Left lung (tissue), 4 donors: ENCODE measurements at regions not wholly inside any gene's neighbourhood (a gene's known extent, or its start where the extent isn't known, plus 50 kb on each side); places are given as distances from the start of the nearest gene placed in this dataset.

Source experiments
- ATAC-seq: fragments of 200-7000 bp; cut with Tn5 transposase; one replicate; pipeline ENCODE4 v1.9.1; 2020; ENCODE audit warnings: moderate library complexity
- DNase-seq, 4 donors: peaks; one replicate each; pipeline ENCODE4 v3.0.0-alpha.2; 2013 to 2020
- H3K27ac ChIP-seq, 2 donors: fragments of 200-600 bp; sonication (generic) in 1 of 2; one replicate each; pipeline versions ENCODE4 v1.5.0 to v1.8.0; 2020 to 2021
- H3K27me3 ChIP-seq, 2 donors: fragments of 200-600 bp; sonication (generic) in 1 of 2; one replicate each; pipeline versions ENCODE4 v1.5.0 to v1.8.0; 2020 to 2021
- H3K36me3 ChIP-seq, 2 donors: fragments of 200-600 bp; sonication (generic) in 1 of 2; one replicate each; pipeline versions ENCODE4 v1.5.0 to v1.8.0; 2020 to 2021
- H3K4me1 ChIP-seq, 2 donors: fragments of 200-600 bp; one replicate each; pipeline ENCODE4 v1.8.0; 2021
- H3K4me3 ChIP-seq, 2 donors: fragments of 200-600 bp; sonication (generic) in 1 of 2; one replicate each; pipeline versions ENCODE4 v1.5.0 to v1.8.0; 2020 to 2021; ENCODE audit warnings: mild to moderate bottlenecking in 1 of 2
- H3K9me3 ChIP-seq, 2 donors: fragments of 200-600 bp; sonication (generic) in 1 of 2; one replicate each; pipeline versions ENCODE4 v1.5.0 to v1.8.0; 2020 to 2021
- intact Hi-C, 2 donors: fragments of 100-400 bp; cut with DNase I; formaldehyde crosslinking; loops; one replicate each; pipeline versions ENCODE4 v1.11.2 to v1.14.2; 2022
- TF ChIP-seq, protein P1 (sequence below), 2 donors: fragments of 200-600 bp; sonication (generic) in 1 of 2; IDR thresholded peaks; one replicate each; pipeline versions ENCODE4 v1.5.0 to v1.8.0; 2021; ENCODE audit warnings: antibody characterized with exemption in 2 of 2
- donor health status: DM: no; HTN: yes; CAD: no.
- donor health status: DM: no; HTN: no; CAD: no.

DNA sequence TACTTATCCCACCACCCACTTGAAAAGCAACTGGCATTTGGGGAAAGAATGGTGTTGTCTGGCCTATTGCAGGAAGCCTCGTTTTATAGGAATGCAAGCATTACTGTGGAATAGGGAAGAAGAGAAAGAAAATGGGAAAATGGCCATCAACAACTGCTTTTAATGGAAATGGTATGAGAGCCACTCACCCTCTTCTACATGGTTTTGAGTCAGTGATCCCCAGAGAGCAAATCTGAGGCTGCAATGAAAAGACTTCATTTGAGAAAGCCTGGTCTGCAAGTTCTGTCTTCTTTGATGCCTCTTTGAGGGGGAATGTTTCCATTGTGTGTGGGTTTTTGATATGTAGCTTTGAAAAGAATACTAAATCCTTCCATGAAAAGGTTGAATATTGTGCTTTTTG, 172.3 kb upstream of the HDDC2 start:
- no peaks in the 10 kb centered on the region for H3K9me3 ChIP-seq
- intact Hi-C loops, result no loop called here
- TF ChIP-seq, protein P1, sequence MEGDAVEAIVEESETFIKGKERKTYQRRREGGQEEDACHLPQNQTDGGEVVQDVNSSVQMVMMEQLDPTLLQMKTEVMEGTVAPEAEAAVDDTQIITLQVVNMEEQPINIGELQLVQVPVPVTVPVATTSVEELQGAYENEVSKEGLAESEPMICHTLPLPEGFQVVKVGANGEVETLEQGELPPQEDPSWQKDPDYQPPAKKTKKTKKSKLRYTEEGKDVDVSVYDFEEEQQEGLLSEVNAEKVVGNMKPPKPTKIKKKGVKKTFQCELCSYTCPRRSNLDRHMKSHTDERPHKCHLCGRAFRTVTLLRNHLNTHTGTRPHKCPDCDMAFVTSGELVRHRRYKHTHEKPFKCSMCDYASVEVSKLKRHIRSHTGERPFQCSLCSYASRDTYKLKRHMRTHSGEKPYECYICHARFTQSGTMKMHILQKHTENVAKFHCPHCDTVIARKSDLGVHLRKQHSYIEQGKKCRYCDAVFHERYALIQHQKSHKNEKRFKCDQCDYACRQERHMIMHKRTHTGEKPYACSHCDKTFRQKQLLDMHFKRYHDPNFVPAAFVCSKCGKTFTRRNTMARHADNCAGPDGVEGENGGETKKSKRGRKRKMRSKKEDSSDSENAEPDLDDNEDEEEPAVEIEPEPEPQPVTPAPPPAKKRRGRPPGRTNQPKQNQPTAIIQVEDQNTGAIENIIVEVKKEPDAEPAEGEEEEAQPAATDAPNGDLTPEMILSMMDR (IDR thresholded peaks at IDR 0.05), result no peak

DNA sequence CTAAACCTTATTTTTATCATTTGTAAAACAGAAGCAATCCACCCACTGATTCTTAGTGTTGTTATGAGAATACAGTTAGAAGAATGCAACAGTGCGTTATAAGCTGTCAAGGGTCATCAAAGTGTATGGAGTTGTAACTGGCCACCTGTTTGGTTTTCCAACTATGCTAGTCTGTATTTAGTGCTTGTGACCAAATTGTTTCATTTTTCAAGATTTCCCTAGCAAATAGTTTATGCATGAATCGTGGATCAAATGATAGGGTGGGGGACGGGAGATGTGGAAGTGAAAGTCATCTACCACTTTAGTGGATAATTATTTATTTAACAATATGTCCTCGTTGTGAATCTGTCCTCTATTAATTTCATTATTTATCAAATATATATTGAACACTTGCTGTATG, 175.4 kb upstream of the HDDC2 start:
- Histone ChIP-seq H3K36me3 (no peaks in the 10 kb centered on the region), H3K9me3 (no peaks in the 10 kb centered on the region), H3K27ac (no peak overlapping the region), H3K4me3 (no peak overlapping the region), H3K4me1 (no peaks in the 10 kb centered on the region), H3K27me3 (no peaks in the 10 kb centered on the region)
- ATAC-seq, result no peak
- no peak for DNase-seq
- intact Hi-C loops, result no loop called here
- TF ChIP-seq, protein P1 (IDR thresholded peaks at IDR 0.05), result no peak

More for the DNA sequence above, 172.3 kb upstream of the HDDC2 start:
- Histone ChIP-seq H3K27me3 (no peaks in the 10 kb centered on the region), H3K4me1 (no peaks in the 10 kb centered on the region), H3K4me3 (no peak overlapping the region), H3K36me3 (no peaks in the 10 kb centered on the region), H3K27ac (no peak overlapping the region)
- no peak for ATAC-seq
- DNase-seq, result no peak

DNA sequence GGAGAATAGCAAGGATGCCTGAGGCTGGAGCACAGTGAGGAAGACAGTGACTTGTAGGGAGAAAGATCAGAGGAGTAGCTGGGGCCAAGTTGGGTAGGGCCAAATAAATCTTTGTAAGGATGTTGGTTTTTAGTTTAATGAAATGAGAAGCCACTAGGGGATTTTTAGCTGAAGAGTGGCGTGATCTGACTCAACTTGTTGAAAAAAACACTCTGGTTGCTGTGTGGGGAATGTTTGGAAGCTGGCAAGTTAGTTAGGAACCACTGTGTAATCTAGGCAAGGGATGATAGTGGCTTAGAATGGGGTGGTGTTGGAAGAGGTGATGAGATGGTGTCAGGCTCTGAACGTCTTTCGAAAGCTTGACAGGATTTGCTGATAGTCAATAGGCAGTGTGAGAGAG, 176.1 kb upstream of the HDDC2 start:
- intact Hi-C loops, result no loop called here
- Histone ChIP-seq H3K9me3 (no peaks in the 10 kb centered on the region), H3K36me3 (no peaks in the 10 kb centered on the region), H3K4me3 (no peak overlapping the region), H3K27ac (no peak overlapping the region), H3K27me3 (no peaks in the 10 kb centered on the region), H3K4me1 (no peaks in the 10 kb centered on the region)
- ATAC-seq, result no peak
- no peak for DNase-seq
- TF ChIP-seq, protein P1 (IDR thresholded peaks at IDR 0.05), result no peak

DNA sequence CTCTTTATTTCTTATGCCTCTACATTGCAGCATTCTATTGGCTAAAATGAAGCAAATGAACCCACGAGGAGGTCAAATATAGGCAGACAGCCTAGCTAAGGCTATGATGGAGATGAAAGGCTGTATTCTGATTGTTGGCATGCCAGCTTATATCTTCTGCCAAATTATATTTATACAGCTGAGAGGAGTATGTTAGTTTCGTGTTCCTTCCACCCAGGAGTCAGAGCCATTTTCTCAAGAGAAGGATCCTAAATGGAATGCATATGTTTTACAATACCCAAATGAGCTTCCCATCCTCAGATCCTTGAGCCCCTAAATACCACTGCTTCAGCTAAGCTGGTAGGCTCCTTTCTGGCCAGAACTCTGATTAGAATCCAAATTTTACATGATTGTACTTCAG, 178.4 kb upstream of the HDDC2 start:
- no peaks in the 10 kb centered on the region for H3K4me1 ChIP-seq
- intact Hi-C loops, result no loop called here
- no peaks in the 10 kb centered on the region for H3K36me3 ChIP-seq
- DNase-seq, result no peak
- H3K27me3 ChIP-seq, result no peaks in the 10 kb centered on the region
- TF ChIP-seq, protein P1 (IDR thresholded peaks at IDR 0.05), result no peak
- H3K27ac ChIP-seq, result no peak overlapping the region
- H3K4me3 ChIP-seq, result no peak overlapping the region
- ATAC-seq, result no peak
- no peaks in the 10 kb centered on the region for H3K9me3 ChIP-seq

DNA sequence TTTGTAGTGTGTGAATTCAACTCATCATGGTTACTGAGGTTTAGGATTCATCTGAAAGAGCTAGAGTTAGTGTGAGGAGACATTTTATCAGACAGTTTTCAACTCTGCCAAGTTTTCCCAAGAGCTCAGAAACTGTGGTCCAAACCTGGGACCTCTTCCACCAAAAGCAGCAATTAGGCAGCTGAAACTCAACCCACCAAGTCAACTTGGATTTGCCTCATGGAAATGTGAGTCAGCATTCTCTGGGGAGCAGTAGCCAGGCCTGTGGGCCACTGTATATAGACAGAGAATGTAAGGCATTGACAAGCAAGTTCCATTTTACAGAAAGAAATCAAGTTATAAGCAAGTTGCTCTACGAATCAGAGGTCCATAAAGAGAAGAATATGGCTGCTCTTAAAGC, 178.8 kb upstream of the HDDC2 start:
- no peak for DNase-seq
- intact Hi-C loops, result no loop called here
- Histone ChIP-seq H3K27ac (no peak overlapping the region), H3K36me3 (no peaks in the 10 kb centered on the region), H3K9me3 (no peaks in the 10 kb centered on the region), H3K4me1 (no peaks in the 10 kb centered on the region), H3K4me3 (no peak overlapping the region), H3K27me3 (no peaks in the 10 kb centered on the region)
- no peak for ATAC-seq
- TF ChIP-seq, protein P1 (IDR thresholded peaks at IDR 0.05), result no peak
